ENCODE measurements at regions not wholly inside any gene's neighbourhood (a gene's known extent, or its start where the extent isn't known, plus 50 kb on each side); places are given as distances from the start of the nearest gene placed in this dataset.

DNA sequence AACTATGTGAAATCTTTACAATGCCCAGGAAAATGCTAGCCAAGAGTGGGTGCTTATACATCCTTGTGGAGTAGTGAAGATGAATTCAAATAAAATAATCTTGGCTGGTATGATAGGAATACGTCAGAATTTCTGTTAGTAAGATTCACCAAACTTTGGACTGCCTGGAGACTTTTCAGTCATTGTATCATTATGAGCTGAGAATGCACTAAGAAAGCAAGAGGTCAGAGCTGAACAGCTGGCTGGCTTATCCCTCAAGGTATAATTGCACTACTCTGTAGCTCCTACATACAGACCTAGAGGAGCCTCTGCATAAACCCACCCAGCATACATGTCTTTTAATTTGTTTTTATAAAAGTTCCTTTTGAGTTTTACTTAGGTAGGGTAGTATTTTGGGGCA is 568.5 kb upstream of the RIOK2 start:
- intact Hi-C loops (cut with DNase I, micrococcal nuclease), result no loop called here
- H3K4me1 Mint-ChIP-seq, result no peaks in the 10 kb centered on the region
- no peaks in the 10 kb centered on the region for H3K9me3 Mint-ChIP-seq (ENCODE audit: low read depth)
- no peak for DNase-seq
- ATAC-seq, result no peak
- ChIA-PET POLR2A (interaction anchor here (0.6 kb wide), 1 partner anchor 334 kb away, joined by 3 read pairs; no protein-coding TSS in a partner anchor), CTCF (no interaction called here)
- no peak overlapping the region for H3K27ac Mint-ChIP-seq
- H3K27me3 Mint-ChIP-seq, result no peaks in the 10 kb centered on the region
- no peak overlapping the region for H3K4me3 Mint-ChIP-seq
- no peaks in the 10 kb centered on the region for H3K36me3 Mint-ChIP-seq (ENCODE audit: low read depth)

DNA sequence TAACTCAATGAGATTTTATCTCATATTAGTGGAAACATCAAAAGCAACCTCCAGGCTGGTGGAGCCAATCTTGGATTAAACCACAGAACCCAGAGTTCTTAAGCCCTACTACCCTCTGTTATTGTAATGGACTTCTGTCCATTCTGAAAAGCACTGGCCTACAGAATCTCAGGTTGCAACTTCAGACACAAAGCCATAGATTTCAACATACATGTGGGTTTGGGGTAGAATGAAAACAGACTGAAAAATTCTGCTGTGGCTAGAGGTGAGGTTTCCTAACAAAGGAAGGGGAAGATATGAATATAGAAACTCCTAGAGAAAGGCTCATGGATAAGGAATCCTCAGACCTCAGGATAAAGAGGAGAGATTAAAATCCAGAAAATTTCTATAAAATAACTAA is 569.8 kb upstream of the RIOK2 start:
- ChIA-PET POLR2A (no interaction called here), CTCF (no interaction called here)
- H3K27ac Mint-ChIP-seq, result no peak overlapping the region
- intact Hi-C loops (cut with DNase I, micrococcal nuclease), result no loop called here
- H3K27me3 Mint-ChIP-seq, result no peaks in the 10 kb centered on the region
- no peaks in the 10 kb centered on the region for H3K9me3 Mint-ChIP-seq (ENCODE audit: low read depth)
- H3K4me1 Mint-ChIP-seq, result no peaks in the 10 kb centered on the region
- H3K36me3 Mint-ChIP-seq (ENCODE audit: low read depth), result no peaks in the 10 kb centered on the region
- ATAC-seq (no peak), DNase-seq (no peak)
- no peak overlapping the region for H3K4me3 Mint-ChIP-seq

DNA sequence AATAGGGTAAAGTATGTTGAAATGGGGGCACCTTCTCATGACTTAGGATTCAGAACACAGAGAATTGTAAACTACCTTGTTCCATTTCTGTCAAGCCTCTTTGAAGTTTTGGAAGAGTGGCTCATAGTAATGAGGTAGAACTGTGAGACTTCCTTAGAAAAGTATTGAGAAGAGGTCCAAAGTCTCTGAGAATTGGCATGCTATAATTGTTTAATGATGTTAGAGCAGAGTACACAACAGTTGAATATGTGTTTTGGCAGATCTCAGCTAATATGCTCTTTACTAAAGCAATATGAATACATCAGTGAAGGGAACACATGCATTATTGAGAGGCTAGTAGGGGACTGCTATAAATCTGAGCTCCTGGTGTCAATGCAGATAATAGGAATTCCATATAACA is 579.4 kb upstream of the RIOK2 start:
- no peaks in the 10 kb centered on the region for H3K36me3 Mint-ChIP-seq (ENCODE audit: low read depth)
- no peaks in the 10 kb centered on the region for H3K9me3 Mint-ChIP-seq (ENCODE audit: low read depth)
- ChIA-PET POLR2A (no interaction called here), CTCF (no interaction called here)
- no peak overlapping the region for H3K4me3 Mint-ChIP-seq
- ATAC-seq (no peak), DNase-seq (no peak)
- H3K4me1 Mint-ChIP-seq, result no peaks in the 10 kb centered on the region
- no peaks in the 10 kb centered on the region for H3K27me3 Mint-ChIP-seq
- no peak overlapping the region for H3K27ac Mint-ChIP-seq
- intact Hi-C loops (cut with DNase I, micrococcal nuclease), result no loop called here

DNA sequence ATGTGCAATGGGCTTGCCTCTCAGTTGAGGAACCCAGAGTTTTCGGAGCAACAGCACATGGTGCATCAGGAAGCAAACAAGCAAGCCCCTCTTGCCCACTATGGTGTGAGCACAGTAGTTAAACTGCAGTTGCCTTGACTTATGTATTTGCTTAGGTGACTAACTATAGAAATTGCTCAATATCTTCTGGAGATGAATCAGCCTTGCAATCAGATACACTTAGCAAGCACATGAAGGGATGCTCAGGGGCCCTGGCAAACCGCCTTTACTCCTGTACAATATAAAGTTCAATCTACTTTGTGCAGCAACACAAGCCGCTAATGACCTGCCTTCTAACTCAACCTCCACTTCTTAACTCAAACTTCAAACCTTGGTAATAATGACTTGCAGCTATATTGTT is 581.7 kb upstream of the RIOK2 start:
- H3K36me3 Mint-ChIP-seq (ENCODE audit: low read depth), result no peaks in the 10 kb centered on the region
- ChIA-PET CTCF (no interaction called here), POLR2A (no interaction called here)
- no peak overlapping the region for H3K27ac Mint-ChIP-seq
- no peaks in the 10 kb centered on the region for H3K4me1 Mint-ChIP-seq
- no peaks in the 10 kb centered on the region for H3K9me3 Mint-ChIP-seq (ENCODE audit: low read depth)
- ATAC-seq (no peak), DNase-seq (no peak)
- H3K4me3 Mint-ChIP-seq, result no peak overlapping the region
- intact Hi-C loops (cut with DNase I, micrococcal nuclease), result no loop called here
- H3K27me3 Mint-ChIP-seq, result no peaks in the 10 kb centered on the region

DNA sequence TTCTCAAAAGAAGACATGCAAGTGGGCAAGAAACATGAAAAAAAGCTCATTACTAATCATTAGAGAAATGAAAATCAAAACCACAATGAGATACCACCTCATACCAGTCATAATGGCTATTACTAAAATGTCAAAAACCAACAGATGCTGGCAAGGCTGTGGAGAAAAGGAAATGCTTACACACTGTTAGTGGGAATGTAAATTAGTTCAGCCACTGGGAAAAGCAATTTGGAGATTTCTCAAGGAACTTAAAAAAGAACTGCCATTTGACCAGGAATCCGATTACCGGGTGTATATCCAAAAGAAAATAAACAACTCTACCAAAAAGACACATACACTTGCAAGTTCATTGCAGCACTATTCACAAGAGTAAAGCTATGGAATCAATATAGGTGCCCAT is 595.4 kb upstream of the RIOK2 start:
- POLR2A ChIA-PET, result no interaction called here
- Mint-ChIP-seq H3K27ac (no peak overlapping the region), H3K4me3 (no peak overlapping the region), H3K36me3 (ENCODE audit: low read depth) (no peaks in the 10 kb centered on the region), H3K9me3 (ENCODE audit: low read depth) (no peaks in the 10 kb centered on the region), H3K27me3 (no peaks in the 10 kb centered on the region), H3K4me1 (no peaks in the 10 kb centered on the region)
- ATAC-seq, result no peak
- intact Hi-C loops (cut with DNase I, micrococcal nuclease), result no loop called here
- DNase-seq, result no peak
- CTCF ChIA-PET, result no interaction called here

DNA sequence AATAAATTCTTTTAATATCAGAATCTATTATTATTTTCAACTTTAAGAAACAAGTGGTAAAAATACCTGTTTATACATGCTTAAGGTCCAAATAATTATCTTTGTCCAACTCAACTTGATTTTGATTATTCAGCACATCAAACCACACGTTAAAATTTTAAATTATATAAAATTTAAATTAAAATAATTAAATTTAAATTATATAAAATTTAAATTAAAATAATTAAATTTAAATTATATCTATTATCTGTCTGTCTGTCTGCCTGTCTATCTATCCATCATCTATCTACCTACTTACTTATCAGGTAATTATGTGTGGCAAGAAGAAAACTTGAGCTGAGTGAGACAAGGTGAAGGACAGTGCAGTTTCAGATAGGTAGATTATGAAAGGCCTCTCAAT is 605.3 kb upstream of the RIOK2 start:
- Mint-ChIP-seq H3K4me3 (no peak overlapping the region), H3K36me3 (ENCODE audit: low read depth) (no peaks in the 10 kb centered on the region), H3K27ac (no peak overlapping the region), H3K9me3 (ENCODE audit: low read depth) (peaks cover 3% of the 10 kb centered on the region), H3K4me1 (no peaks in the 10 kb centered on the region), H3K27me3 (no peaks in the 10 kb centered on the region)
- POLR2A ChIA-PET, result no interaction called here
- CTCF ChIA-PET, result no interaction called here
- DNase-seq (no peak), ATAC-seq (no peak)
- intact Hi-C loops (cut with DNase I, micrococcal nuclease), result no loop called here

DNA sequence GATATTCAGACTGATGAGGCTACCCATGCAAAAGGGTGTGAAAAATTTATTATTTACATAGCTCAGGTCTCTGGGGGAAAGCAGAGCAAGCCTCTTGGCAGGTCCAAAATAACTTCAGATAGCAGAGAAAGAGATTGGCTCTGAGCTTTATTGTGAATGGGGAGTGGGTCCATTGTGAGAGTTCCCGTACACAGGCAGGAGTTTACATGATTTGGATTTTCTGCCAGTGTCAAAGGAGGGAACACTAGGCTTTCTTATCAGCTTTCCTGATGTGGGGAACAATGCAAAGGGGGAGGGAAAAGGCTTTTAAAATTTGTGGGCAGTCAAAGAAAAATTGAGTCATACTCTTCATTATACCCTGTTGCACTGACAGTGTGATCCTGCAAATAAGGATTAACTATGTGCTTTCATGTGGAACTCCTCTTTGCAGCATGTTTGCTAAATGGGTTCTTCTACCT is 615.0 kb upstream of the RIOK2 start:
- DNase-seq, result no peak
- ChIA-PET POLR2A (no interaction called here), CTCF (no interaction called here)
- no peak for ATAC-seq
- intact Hi-C loops (cut with DNase I, micrococcal nuclease), result no loop called here
- no peaks in the 10 kb centered on the region for H3K27me3 Mint-ChIP-seq
- H3K27ac Mint-ChIP-seq, result no peak overlapping the region
- H3K4me1 Mint-ChIP-seq, result no peaks in the 10 kb centered on the region
- no peak overlapping the region for H3K4me3 Mint-ChIP-seq
- peaks cover 3% of the 10 kb centered on the region for H3K9me3 Mint-ChIP-seq (ENCODE audit: low read depth)
- no peaks in the 10 kb centered on the region for H3K36me3 Mint-ChIP-seq (ENCODE audit: low read depth)

DNA sequence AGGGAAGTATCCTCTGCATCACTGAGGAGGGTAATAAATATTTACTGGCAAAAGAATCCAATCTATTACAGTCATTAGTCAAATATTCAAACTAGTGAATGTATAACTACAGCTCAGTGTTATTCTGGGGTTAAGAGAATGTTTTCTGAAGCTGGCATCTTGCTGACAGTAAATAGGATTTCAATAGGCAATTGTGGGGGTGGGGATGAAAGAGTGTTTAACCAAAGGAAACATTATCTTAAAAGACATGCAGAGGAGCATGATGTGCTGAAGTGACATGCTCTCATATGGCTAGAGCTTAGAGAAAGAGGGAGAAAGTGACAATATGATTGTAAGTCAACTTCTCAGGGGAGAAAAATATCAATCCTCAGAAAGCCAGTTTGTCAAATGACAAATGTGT is 618.4 kb upstream of the RIOK2 start:
- Mint-ChIP-seq H3K4me3 (no peak overlapping the region), H3K4me1 (no peaks in the 10 kb centered on the region), H3K9me3 (ENCODE audit: low read depth) (peaks cover 7% of the 10 kb centered on the region), H3K27me3 (no peaks in the 10 kb centered on the region), H3K27ac (no peak overlapping the region), H3K36me3 (ENCODE audit: low read depth) (no peaks in the 10 kb centered on the region)
- CTCF ChIA-PET, result no interaction called here
- DNase-seq (no peak), ATAC-seq (no peak)
- intact Hi-C loops (cut with DNase I, micrococcal nuclease), result no loop called here
- POLR2A ChIA-PET, result no interaction called here

DNA sequence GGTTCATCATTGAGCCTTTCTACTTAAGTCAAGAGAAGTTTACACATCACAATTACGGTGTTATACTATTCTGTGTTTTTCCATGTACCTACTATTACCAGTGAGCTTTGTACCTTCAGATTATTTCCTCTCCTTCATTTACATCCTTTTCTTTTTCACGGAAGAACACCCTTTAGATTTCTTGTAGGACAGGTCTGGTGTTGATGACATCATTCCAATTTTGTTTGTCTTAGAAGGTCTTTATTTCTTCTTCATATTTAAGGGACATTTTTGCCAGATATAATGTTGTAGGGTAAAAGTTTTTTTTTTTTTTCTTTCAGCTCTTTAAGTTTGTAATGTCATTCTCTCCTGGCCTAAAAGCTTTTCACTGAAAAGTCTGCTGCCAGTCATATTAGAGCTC is 637.1 kb upstream of the RIOK2 start:
- POLR2A ChIA-PET, result no interaction called here
- Mint-ChIP-seq H3K27me3 (no peaks in the 10 kb centered on the region), H3K4me1 (no peaks in the 10 kb centered on the region), H3K4me3 (no peak overlapping the region), H3K36me3 (ENCODE audit: low read depth) (no peaks in the 10 kb centered on the region), H3K9me3 (ENCODE audit: low read depth) (peaks cover 4% of the 10 kb centered on the region), H3K27ac (no peak overlapping the region)
- ATAC-seq (no peak), DNase-seq (no peak)
- intact Hi-C loops (cut with DNase I, micrococcal nuclease), result no loop called here
- CTCF ChIA-PET, result no interaction called here

DNA sequence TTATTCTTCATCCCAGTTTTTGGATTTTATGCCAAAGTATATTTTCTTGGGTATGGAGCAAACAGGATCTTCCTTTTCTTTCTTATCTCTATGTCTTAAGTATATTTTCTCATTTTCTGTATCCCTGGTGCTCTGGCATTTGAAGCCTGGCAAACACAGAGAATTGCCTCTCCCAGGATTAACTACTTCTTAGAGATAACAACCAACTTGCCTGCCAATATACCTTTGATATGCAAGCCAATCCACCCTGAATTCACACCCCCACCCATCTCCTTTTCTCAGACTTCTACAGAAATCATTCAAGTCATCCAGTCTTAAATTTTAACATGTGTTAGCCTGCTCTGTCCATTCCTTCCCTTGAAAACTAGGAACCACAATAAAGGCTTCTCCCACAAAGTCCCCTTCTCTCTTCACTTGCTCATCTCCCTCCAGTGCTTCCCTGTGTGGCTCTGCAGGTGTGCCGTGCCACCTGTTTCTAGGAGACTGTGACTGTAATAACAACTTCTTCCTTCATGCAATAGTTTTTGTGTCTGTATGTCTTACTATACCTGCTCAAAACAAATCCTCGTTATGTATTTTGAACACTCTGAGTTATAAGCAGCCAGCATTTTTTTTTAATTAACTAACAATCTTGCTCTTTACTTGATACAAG is 649.7 kb upstream of the RIOK2 start:
- ChIA-PET CTCF (interaction anchor here (0.7 kb wide), 1 partner anchor 638 kb away, joined by 3 read pairs; no protein-coding TSS in a partner anchor), POLR2A (no interaction called here)
- Mint-ChIP-seq H3K36me3 (ENCODE audit: low read depth) (no peaks in the 10 kb centered on the region), H3K4me3 (no peak overlapping the region), H3K9me3 (ENCODE audit: low read depth) (no peaks in the 10 kb centered on the region), H3K27ac (no peak overlapping the region), H3K4me1 (no peaks in the 10 kb centered on the region), H3K27me3 (peaks cover 3% of the 10 kb centered on the region)
- intact Hi-C loops (cut with DNase I, micrococcal nuclease), result no loop called here
- DNase-seq (no peak), ATAC-seq (no peak)

DNA sequence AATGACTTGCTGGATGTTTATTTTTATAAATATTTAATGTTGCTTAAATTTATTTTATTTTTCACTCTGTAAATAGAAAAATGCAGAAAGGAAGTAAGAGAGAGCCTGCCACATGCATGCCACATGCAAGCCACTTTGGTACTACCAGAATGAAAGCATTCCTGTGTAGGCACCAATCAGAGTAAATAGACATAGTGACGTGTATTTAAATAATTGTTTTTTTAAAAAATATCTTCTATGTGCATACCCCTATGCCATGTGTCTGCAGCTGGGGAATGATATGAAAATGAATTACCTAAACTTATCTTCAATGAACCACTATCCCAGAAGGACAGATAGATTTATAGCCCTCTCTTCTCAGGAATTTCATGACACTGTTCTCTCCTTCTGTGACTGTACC is 651.5 kb upstream of the RIOK2 start:
- intact Hi-C loops (cut with DNase I, micrococcal nuclease), result no loop called here
- Mint-ChIP-seq H3K4me1 (peaks cover 4% of the 10 kb centered on the region), H3K27ac (no peak overlapping the region), H3K4me3 (no peak overlapping the region), H3K27me3 (peaks cover 3% of the 10 kb centered on the region), H3K9me3 (ENCODE audit: low read depth) (no peaks in the 10 kb centered on the region), H3K36me3 (ENCODE audit: low read depth) (no peaks in the 10 kb centered on the region)
- CTCF ChIA-PET, result no interaction called here
- DNase-seq (no peak), ATAC-seq (no peak)
- POLR2A ChIA-PET, result no interaction called here

DNA sequence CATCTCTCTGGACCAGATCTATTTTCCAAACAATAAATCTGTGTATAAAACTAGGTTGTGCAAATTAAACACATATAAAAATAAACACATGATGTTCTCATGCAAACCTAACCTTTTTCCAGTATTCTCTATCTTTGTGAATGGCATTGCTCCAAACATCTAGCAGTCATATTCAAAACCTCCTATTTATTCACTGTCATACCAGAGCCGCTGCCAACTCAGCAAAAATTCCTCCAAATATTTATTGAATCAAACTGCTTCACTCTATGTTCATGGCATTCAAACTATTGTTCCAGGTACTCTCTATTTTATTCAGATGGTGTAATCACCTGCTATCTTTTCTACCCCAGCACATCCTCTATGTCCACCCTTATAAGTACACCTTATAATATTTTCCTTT is 652.1 kb upstream of the RIOK2 start:
- H3K4me3 Mint-ChIP-seq, result no peak overlapping the region
- H3K27ac Mint-ChIP-seq, result no peak overlapping the region
- CTCF ChIA-PET, result no interaction called here
- H3K27me3 Mint-ChIP-seq, result peaks cover 3% of the 10 kb centered on the region
- intact Hi-C loops (cut with DNase I, micrococcal nuclease), result no loop called here
- H3K4me1 Mint-ChIP-seq, result peaks cover 4% of the 10 kb centered on the region
- POLR2A ChIA-PET, result no interaction called here
- ATAC-seq (no peak), DNase-seq (no peak)
- H3K36me3 Mint-ChIP-seq (ENCODE audit: low read depth), result no peaks in the 10 kb centered on the region
- H3K9me3 Mint-ChIP-seq (ENCODE audit: low read depth), result no peaks in the 10 kb centered on the region

DNA sequence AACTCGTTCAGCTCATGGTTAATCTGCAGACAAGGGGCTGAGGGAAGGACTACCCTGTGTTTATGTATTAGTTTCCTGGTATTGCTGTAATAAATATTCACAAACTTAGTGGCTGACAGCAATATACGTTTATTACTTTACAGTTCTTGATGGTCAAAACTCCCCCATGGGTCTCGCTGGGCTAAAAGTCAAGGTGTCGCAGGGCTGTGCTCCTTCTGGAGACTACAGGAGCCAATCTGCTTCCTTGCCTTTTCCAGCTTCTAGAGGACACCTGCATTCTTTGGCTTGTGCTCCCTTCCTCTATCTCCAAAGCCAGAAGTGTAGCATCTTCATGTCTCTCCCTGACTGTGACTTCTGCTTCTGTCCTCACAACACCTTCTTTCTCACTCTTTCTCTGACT is 653.8 kb upstream of the RIOK2 start:
- no peaks in the 10 kb centered on the region for H3K9me3 Mint-ChIP-seq (ENCODE audit: low read depth)
- intact Hi-C loops (cut with DNase I, micrococcal nuclease), result no loop called here
- DNase-seq (no peak), ATAC-seq (no peak)
- H3K27me3 Mint-ChIP-seq, result peaks cover 3% of the 10 kb centered on the region
- H3K36me3 Mint-ChIP-seq (ENCODE audit: low read depth), result no peaks in the 10 kb centered on the region
- POLR2A ChIA-PET, result no interaction called here
- no peak overlapping the region for H3K27ac Mint-ChIP-seq
- peaks cover 4% of the 10 kb centered on the region for H3K4me1 Mint-ChIP-seq
- CTCF ChIA-PET, result interaction anchor here (0.7 kb wide), 1 partner anchor 965 kb away, joined by 3 read pairs; no protein-coding TSS in a partner anchor
- no peak overlapping the region for H3K4me3 Mint-ChIP-seq
